Psoas muscle (tissue), 7 donors: ENCODE measurements at regions not wholly inside any gene's neighbourhood (a gene's known extent, or its start where the extent isn't known, plus 50 kb on each side); places are given as distances from the start of the nearest gene placed in this dataset.

Experiments
- ATAC-seq, 4 donors: fragments of 200-7000 bp; cut with Tn5 transposase; one replicate each; pipeline ENCODE4 v1.9.1; 2020; ENCODE audit warnings: moderate library complexity in 3 of 4, mild to moderate bottlenecking in 2 of 4
- DNase-seq, 2 donors: peaks; one replicate each; pipeline ENCODE4 v3.0.0-alpha.2; 2020
- H3K27ac ChIP-seq: fragments of 200-600 bp; one replicate; pipeline ENCODE4 v1.8.0; 2022
- H3K27me3 ChIP-seq, 3 donors: fragments of 200-600 bp in 1 of 3; one replicate each; pipeline versions ENCODE4 v1.6.1 to v1.8.0; 2013 to 2022; ENCODE audit warnings: low read length in 2 of 3, mild to moderate bottlenecking in 2 of 3, moderate library complexity in 1 of 3; ENCODE audit not compliant: insufficient read depth in 3 of 3
- H3K36me3 ChIP-seq, 2 donors: fragments of 200-600 bp in 1 of 2; one replicate each; pipeline versions ENCODE4 v1.6.1 to v1.8.0; 2013 to 2022; ENCODE audit warnings: low read depth in 1 of 2, mild to moderate bottlenecking in 1 of 2, moderate library complexity in 1 of 2; ENCODE audit not compliant: insufficient read depth in 1 of 2
- H3K4me1 ChIP-seq: fragments of 200-600 bp; one replicate; pipeline ENCODE4 v1.8.0; 2022
- H3K4me3 ChIP-seq: fragments of 200-600 bp; one replicate; pipeline ENCODE4 v1.8.0; 2022; ENCODE audit warnings: mild to moderate bottlenecking
- H3K9me3 ChIP-seq: fragments of 200-600 bp; one replicate; pipeline ENCODE4 v1.8.0; 2022
- CTCF ChIP-seq: fragments of 200-600 bp; IDR thresholded peaks from one replicate; pipeline ENCODE4 v1.8.0; 2022; ENCODE audit warnings: antibody characterized with exemption
- WGBS, 3 donors: extraction: QIAGEN DNeasy Blood & Tissue Kit; methylation state at CpG; one replicate each; pipeline versions ENCODE4 v1.1.6 to v1.1.7; 2013; 5-methylcytosine and 5-hydroxymethylcytosine counted together
- intact Hi-C, 2 donors: fragments of 100-400 bp; cut with DNase I; formaldehyde crosslinking; loops; one replicate each; pipeline versions ENCODE4 v1.11.0 to v1.14.2; 2022
- donor health status: healthy with polysubstance abuse.
- donor health status: DM: no; HTN: no; CAD: no; lungs with moderate emphysema.
- donor health status: Bipolar disorder and iron deficiency.
- donor health status: healthy.
- donor health status: DM: yes; HTN: yes; CAD: no.
- donor health status: DM: no; HTN: no; CAD: no.
- donor health status: DM: yes; HTN: yes; CAD: no.

- no peak for DNase-seq
- no peak for ATAC-seq
- 90 to 94% (median 92%) methylated on average over 1 of the region's 1 CpG for WGBS, 3 donors
- TF ChIP-seq CTCF = no peak
- intact Hi-C loops = no loop called here
- Histone ChIP-seq H3K27ac (no peak overlapping the region), H3K9me3 (no peaks in the 10 kb centered on the region), H3K27me3 (no peaks in the 10 kb centered on the region), H3K36me3 (no peaks in the 10 kb centered on the region), H3K4me3 (no peak overlapping the region), H3K4me1 (no peaks in the 10 kb centered on the region)
These were observed 121.9 kb upstream of the NEK6 start for GRCh38 chr9:124135813-124136365.

GRCh38 chr9:124137009-124137943 lies 120.5 kb upstream of the NEK6 start:
- ATAC-seq = peak in 2 of 4 donors; percentile 40 to 54
- H3K4me3 ChIP-seq = no peak overlapping the region
- H3K4me1 ChIP-seq = no peaks in the 10 kb centered on the region
- intact Hi-C loops = no loop called here
- no peaks in the 10 kb centered on the region for H3K36me3 ChIP-seq
- 55 to 62% (median 61%) methylated on average over 16 of the region's 16 CpGs for WGBS, 3 donors
- DNase-seq = peak in 1 of 2 donors; percentile 83
- H3K9me3 ChIP-seq = no peaks in the 10 kb centered on the region
- TF ChIP-seq CTCF = no peak
- no peaks in the 10 kb centered on the region for H3K27me3 ChIP-seq
- no peak overlapping the region for H3K27ac ChIP-seq

DNA sequence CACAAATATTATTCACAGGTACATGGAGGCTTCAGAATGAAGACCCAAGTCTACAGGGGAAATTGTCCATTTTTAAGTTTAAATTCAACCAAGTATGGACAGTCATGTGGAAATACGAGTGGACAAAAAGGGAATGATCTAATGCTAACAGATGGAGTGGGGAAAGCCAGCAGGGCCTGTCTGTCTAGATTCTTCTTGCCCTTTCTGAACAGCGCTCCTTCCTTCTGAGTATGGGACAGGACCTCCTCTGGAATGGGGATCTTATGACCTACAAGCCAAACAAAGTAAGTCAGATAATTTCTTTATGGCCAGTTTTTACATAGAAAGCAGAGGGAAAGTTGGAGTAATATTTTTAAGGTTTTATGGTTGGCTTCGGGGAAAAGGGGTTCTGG lies 119.8 kb upstream of the NEK6 start:
- Histone ChIP-seq H3K27ac (no peak overlapping the region), H3K36me3 (no peaks in the 10 kb centered on the region), H3K4me3 (no peak overlapping the region), H3K9me3 (no peaks in the 10 kb centered on the region), H3K27me3 (no peaks in the 10 kb centered on the region), H3K4me1 (no peaks in the 10 kb centered on the region)
- WGBS, 3 donors = 78 to 84% (median 80%) methylated on average over 3 of the region's 3 CpGs
- intact Hi-C loops = no loop called here
- DNase-seq (no peak), ATAC-seq (no peak)
- no peak for TF ChIP-seq CTCF

DNA sequence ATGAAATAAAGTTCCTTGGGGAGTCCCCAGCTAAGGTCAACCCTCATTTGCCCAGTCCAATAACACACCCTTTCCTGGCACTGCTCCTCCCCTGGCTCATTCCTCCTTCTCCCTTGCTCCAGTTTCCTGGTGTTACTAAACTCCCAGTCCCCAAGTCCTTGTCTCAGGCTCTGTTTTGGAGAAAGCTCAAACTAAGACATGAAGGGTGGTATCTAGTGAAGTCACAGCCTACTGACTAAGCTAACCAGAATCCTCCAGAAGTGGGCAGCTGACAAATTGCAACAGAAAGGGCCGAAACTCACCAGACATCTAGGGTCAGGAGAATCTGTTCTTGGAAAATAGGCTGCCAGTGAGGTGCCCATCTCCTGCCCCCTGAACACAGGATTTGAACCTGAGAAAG lies 118.7 kb upstream of the NEK6 start:
- Histone ChIP-seq H3K9me3 (no peaks in the 10 kb centered on the region), H3K27me3 (no peaks in the 10 kb centered on the region), H3K4me1 (no peaks in the 10 kb centered on the region), H3K4me3 (no peak overlapping the region), H3K27ac (no peak overlapping the region), H3K36me3 (no peaks in the 10 kb centered on the region)
- ATAC-seq = peak in 1 of 4 donors; percentile 42
- no peak for TF ChIP-seq CTCF
- WGBS, 3 donors = 86 to 88% (median 86%) methylated on average over 1 of the region's 1 CpG
- intact Hi-C loops = no loop called here
- peak in 1 of 2 donors; percentile 64 for DNase-seq
